NCI-H146 treated with DMSO at 0.1 percent for 48 hours (cell line): ENCODE measurements at regions not wholly inside any gene's neighbourhood (a gene's known extent, or its start where the extent isn't known, plus 50 kb on each side); places are given as distances from the start of the nearest gene placed in this dataset.

ENCODE experiments used
- DNase-seq: peaks from one replicate; lab custom pipeline; 2025; ENCODE audit not compliant: unreplicated experiment; lab: John Stamatoyannopoulos, UW

DNA sequence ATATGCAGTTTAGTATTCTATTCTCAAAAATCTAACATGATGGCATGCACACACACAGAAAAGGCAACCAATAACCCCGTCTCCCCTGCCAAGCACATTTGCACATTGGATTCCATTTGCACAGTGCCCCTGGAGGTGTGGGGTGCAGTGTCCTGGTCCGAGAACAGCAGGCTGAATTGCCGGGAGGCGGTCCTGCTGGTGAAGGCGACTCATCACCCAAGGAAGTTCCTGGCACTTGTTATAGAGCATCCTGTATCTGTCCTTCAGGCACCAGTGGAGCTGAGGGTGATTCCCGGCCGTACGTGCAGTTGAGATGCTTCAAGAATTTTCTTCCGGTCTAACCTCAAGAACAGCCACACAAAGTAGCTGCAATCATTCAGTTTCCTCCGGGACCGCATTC, 73.0 kb upstream of the RAB12 start:
- DNase-seq = no peak

DNA sequence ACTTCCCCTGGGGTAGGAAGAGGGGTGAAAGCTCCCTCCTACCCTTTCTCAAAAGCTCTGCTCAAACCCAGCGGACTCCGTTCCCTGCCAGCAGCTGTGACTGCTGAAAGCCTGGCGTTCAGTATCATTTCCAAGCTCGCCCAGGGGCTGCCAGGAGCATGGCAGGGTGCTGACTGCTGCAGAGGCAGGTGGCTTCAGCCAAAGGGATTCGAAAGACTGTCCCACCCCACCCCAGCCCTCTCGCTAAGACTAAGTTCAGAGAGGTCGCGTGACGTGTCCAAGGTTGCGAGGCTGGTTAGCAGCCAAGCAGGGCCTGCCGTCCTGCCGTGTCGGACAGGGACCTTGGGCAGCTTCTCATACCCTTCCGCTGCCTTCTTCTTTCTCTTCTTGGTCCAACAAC, 72.3 kb upstream of the RAB12 start:
- no peak for DNase-seq

DNA sequence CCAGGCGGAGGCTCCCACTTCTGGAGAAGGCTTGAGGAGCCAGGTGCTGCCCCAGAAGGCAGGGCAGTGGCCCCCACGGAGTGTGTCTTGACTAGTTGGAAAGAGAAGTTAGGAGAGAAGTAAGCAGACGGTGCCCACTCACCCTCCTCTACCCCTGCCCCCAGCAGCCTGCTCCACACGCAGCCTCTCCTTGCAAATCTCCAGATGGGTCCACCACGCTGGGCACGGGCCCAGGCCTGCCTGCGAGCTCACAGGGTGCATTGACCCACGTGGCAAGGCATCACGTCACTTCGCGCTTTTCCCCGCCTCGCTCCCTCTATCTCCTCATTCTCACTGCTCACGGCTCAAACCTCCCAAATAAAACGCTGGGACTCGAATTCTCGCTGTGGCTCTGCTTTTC, 71.8 kb upstream of the RAB12 start:
- no peak for DNase-seq

DNA sequence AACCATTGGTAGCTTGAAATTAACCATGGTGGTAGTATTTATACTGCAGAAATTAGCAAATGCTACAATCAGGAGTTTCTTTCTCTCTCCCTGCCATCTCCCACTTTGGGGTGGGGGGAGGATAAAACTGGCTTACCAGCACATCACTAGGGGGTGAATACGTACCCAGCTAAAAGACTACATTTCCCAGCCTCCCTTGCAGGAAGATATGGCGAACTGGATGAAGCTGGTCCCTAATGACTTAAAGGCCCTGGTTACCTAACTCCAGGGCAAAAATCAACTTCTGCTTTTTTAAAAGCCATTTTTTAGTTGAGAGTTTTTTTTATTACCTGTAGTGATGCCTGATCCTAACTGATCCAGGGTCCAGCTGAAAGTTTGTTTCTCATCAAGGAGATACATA, 70.3 kb upstream of the RAB12 start:
- no peak for DNase-seq

DNA sequence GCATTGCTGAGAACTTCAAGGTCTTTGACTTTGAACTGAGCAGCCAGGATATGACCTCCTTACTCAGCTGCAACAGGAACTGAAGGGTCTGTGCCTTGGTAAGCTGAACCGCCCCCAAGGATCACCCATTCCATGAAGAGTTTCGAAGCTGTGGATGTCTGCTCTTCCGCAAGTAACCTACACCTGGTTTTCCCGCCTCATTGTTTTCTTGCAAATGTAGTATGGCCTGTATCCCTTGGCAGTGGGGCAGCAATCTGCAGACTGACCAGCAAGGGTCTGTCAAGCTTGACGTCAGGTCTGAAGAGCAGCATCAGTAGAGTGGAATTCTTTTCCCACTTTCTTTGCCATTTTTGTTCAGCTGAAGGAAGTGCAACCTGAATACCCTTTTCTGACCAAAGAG, 62.6 kb upstream of the RAB12 start:
- DNase-seq = no peak

DNA sequence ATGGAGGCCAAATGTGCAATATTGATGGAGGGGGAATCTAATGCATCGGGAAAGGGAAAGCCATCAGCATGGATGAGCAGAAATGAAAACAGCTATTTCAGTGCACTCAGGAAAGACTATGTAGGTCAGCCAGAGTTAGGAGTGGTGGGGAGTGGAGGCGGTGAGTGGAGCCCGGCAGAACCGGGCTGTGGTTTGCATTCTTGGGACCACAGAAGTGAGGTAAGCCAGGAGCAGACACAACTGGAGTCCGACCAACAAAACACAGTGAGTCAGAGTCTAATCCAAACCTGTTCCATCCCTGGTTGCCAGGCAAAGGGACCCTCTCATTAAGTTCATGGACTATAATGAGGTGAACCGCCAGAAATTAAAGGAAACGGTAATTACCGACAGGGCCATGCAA, 61.1 kb upstream of the RAB12 start:
- no peak for DNase-seq

DNA sequence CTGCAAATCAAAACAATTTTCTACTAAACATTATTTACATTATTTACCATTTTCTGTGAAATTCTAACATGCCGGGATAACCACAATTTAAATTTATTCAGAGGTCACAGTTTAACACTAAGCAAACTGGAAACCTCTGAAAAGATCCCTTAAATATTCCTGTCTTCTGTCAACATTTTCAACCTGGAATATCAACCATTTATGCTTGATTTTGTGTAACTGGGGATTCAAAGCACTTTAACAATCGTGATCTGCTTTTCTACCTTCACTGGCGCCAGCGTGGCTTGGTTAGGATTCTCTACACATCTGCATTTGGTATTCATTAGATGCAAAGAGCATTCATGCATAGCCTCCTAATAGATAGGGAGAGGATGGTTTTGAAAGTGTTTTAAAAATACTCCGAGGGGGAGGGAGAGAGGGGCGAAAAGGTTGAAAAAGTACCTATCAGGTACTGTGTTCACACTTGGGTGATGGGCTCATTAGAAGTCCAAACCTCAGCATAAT, 59.9 kb upstream of the RAB12 start:
- no peak for DNase-seq

DNA sequence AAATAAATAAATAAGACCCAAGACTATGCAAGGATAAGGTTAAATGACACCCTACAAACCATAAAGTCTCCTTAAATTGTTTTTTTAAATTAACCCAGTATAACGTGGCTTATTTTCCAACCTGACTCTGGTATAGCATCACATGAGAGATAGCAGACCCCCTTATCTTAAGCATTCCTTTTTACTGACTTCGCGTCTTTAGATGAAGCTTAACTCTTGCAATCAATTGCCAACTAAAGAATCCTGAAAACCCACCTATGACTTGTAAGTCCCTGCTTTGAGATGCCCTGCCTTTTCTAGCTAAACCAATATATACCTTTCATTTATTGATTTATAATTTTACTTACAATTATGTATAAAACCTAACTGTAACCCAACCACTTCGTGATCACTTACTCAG, 57.1 kb upstream of the RAB12 start:
- no peak for DNase-seq

DNA sequence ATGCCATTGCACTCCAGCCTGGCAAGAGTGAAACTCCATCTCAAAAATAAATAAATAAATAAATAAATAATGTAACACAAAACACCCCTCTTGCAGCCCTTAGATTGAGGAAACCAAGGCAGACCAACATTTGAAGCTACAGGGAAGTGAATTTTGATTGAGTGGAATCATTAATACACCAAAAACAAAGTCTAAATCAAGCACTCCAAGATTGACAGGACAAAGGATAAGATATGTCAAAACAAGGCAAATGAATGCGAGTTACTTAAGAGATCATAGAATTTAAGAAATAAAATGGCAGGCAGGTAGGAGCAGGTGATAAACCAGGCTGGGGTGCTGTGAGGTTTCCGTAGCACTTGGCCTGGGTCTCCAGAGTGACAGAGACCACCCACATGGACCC, 54.9 kb upstream of the RAB12 start:
- DNase-seq = no peak

DNA sequence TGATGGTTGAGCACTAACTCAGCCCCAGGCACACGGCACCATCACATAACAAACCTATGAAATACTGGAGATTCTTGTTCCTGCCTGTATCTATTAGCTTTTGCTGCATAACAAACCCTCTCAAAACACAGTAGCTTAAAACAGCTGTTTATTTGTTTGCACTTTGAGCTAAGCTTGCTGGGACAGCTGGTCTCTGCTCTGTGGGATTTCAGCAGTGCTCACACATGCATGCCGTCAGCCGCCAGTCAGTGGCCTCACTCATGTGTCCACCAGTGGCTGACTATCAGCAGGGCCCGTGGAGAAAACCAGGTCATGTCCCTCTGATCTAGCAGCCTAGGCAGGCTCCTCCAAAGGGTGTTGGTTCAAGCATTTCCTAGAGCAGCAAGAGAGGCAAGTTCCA, 52.8 kb upstream of the RAB12 start:
- no peak for DNase-seq
